HS-5 (cell line): ENCODE measurements at regions not wholly inside any gene's neighbourhood (a gene's known extent, or its start where the extent isn't known, plus 50 kb on each side); places are given as distances from the start of the nearest gene placed in this dataset.

Source experiments
- DNase-seq: peaks from one replicate; pipeline ENCODE4 v3.0.0-alpha.2; 2012; ENCODE audit warnings: low read depth

- DNase-seq, result no peak
These were observed 147.0 kb upstream of the THRB start for GRCh38 chr3:24641628-24642027.

- no peak for DNase-seq
These were observed 150.4 kb upstream of the THRB start for GRCh38 chr3:24645047-24645446.

GRCh38 chr3:24646790-24647189 is 152.1 kb upstream of the THRB start:
- DNase-seq, result no peak

GRCh38 chr3:24648063-24648462 is 153.4 kb upstream of the THRB start:
- DNase-seq, result no peak

- DNase-seq, result no peak
These were observed 156.2 kb upstream of the THRB start for GRCh38 chr3:24650839-24651238.

GRCh38 chr3:24657870-24658510 is 163.3 kb upstream of the THRB start:
- no peak for DNase-seq

- DNase-seq, result no peak
These were observed 166.5 kb upstream of the THRB start for GRCh38 chr3:24661175-24661584.

- no peak for DNase-seq
These were observed 168.0 kb upstream of the THRB start for GRCh38 chr3:24662449-24663345.

GRCh38 chr3:24663406-24663805 is 168.8 kb upstream of the THRB start:
- DNase-seq, result no peak

GRCh38 chr3:24668039-24668438 is 173.4 kb upstream of the THRB start:
- DNase-seq, result no peak

- DNase-seq, result no peak
These were observed 176.2 kb upstream of the THRB start for GRCh38 chr3:24670871-24671270.

- DNase-seq, result no peak
These were observed 178.9 kb upstream of the THRB start for GRCh38 chr3:24673596-24673995.

GRCh38 chr3:24674261-24674660 is 179.6 kb upstream of the THRB start:
- no peak for DNase-seq

GRCh38 chr3:24678021-24678420 is 183.4 kb upstream of the THRB start:
- DNase-seq, result no peak

- DNase-seq, result peak; percentile 90
These were observed 183.8 kb upstream of the THRB start for GRCh38 chr3:24678421-24678865.

- no peak for DNase-seq
These were observed 184.8 kb upstream of the THRB start for GRCh38 chr3:24679429-24679828.

- DNase-seq, result no peak
These were observed 185.7 kb upstream of the THRB start for GRCh38 chr3:24680214-24680967.

- DNase-seq, result peak; percentile 53
These were observed 187.5 kb upstream of the THRB start for GRCh38 chr3:24682141-24682547.

GRCh38 chr3:24683090-24683489 is 188.4 kb upstream of the THRB start:
- peak; percentile 56 for DNase-seq

GRCh38 chr3:24683633-24684384 is 189.2 kb upstream of the THRB start:
- peak; percentile 50 for DNase-seq

- no peak for DNase-seq
These were observed 189.9 kb upstream of the THRB start for GRCh38 chr3:24684506-24685023.

- peak; percentile 44 for DNase-seq
These were observed 192.2 kb upstream of the THRB start for GRCh38 chr3:24686808-24687207.
